ENCODE measurements at regions not wholly inside any gene's neighbourhood (a gene's known extent, or its start where the extent isn't known, plus 50 kb on each side); places are given as distances from the start of the nearest gene placed in this dataset.

DNA sequence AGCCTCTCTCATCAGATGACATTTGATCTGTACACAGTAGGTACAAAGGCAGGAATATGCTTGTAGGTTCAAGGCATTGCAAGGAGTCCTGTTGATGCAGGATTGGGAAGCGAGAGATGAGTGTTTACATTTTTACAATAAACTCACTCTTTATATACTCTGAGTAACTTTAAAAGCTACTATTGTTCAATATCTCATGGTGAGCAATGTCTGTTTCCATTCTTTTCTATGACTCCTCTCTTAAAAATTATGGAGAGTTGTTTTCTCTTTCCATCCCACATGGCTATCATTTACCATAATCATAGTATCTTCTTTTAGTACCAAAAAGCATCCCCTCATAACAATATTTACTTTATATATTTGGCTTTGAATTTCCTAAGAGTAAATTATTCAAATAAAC, 314.0 kb upstream of the CDIN1 start:
- DNase-seq (ENCODE audit: low spot score): no peak

DNA sequence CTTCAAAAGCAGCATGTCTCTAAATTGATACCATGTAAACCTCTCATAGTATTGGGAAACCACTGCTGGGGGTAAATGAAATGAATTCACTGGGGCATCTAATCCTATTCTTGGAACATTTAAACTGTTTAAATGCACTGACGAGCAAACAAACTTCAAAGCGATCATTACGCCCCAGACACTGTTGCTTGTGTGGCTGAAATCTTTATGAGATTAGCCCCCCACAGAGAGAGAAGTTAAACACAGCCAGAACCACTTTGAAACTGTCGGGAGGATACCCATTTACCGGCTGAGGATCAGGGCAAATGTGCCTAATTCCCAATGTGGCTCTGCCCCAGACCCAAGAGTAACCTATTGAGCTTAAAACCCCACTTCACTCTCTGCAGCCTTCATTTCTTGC, 308.4 kb upstream of the CDIN1 start:
- DNase-seq (ENCODE audit: low spot score): no peak

DNA sequence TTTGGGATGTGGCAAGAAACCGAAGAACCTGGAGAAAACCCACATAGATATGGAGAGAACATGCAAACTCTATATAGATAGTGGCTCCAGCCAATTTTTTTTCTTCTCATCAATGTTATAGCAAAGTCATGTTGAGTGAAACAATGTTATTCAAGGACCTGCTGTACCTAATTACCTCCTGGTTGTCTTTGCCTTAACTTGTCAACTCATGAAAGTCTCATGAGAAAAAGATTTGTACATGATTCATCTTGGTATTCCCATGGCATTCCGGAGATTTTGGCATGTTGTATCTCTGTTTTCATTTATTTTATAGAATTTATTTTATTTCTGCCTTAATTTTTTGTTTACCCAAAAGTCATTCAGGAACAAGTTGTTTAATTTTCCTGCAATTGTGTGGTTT, 303.8 kb upstream of the CDIN1 start:
- DNase-seq (ENCODE audit: low spot score): no peak

DNA sequence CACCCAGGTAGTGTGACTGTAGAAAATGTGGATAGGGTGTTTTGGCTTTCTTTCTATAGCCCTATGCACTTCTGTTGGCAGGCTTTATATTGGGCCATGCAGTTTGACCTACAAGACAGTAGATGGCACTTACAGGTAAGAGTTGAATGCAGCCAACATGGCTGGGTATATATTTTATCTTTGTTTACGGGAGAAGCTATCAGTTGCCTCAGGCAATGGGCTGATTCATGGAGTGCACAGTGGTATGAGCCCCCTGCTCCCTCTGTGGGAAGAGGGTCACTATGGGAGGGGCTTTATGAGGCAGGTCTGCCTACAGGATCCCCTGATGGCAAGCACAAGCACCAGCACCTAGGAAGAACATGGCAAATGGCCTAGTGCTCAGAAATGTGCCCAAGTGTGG, 301.2 kb upstream of the CDIN1 start:
- DNase-seq (ENCODE audit: low spot score): no peak

DNA sequence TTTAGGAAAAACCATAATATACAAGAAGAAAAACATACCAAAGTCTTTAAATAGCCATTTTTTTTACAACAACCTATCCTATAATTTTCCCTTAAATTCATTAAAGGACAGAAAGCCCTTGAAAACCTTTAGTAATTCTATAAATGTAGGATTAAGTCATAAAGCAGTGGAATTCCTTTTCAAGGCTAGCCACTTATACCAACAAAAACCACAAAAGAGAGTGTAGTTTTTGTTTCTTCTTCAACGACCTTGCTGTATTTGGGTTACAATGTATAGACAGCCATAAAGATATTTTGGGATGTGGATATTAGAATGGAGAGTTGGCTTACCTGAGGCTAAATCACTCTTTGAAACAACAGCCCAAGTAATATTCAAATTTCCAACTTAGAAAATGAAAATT, 296.6 kb upstream of the CDIN1 start:
- DNase-seq (ENCODE audit: low spot score): no peak

DNA sequence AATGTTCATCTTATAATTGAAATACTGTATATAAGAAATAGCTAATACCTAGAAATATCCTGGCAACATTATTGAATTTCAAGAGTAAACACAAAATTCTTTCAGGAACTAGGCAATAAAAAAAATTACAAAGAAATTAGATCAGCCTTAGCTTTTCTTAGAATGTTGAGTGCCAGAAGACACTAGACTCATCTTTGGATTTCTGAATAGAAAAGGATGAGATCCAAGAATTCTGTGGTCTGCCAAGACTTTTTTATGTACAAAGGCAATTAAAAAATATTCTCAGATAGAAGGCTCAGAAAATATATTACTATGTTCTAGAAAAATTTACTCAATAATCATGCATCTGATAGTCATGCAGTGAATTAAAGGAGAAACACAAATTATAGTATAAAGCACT, 294.5 kb upstream of the CDIN1 start:
- no peak for DNase-seq (ENCODE audit: low spot score)

DNA sequence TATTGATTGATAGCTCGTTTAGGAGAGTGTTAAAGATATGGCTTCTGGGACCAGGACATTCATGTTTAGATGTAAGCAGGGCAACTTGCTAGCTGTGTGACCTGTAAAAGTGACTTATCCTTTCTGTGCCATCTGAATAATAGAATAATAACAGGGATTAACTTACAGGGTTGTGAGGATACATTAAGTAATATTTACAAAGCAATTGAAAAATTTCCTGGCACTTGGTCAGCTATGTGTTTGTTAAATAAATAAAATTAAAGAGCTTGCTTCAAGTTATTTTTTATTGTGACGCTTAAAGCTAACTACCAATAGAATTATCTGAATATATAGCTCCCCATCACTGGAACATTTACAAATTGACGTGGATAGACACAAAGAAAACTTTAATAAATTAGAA, 287.9 kb upstream of the CDIN1 start:
- DNase-seq (ENCODE audit: low spot score): no peak

DNA sequence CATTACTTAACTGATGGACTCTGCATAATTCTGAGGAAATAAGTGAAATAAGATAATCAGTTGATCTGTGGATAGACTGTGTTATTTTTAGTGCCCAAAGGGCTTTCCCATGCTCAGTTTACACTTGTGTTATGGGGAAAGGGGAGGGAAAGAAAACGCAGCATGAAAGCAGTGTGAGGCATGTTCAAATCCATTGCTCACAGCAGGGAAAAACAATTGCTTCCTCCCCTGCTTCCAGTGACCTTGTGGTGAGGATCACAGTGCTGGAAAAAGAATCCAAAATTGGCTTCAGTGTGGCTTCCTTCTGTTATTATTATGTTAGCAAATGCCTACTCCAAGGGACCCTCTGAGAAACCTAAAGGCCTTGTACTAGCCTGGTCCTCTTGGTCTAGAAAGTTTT, 285.1 kb upstream of the CDIN1 start:
- no peak for DNase-seq (ENCODE audit: low spot score)

DNA sequence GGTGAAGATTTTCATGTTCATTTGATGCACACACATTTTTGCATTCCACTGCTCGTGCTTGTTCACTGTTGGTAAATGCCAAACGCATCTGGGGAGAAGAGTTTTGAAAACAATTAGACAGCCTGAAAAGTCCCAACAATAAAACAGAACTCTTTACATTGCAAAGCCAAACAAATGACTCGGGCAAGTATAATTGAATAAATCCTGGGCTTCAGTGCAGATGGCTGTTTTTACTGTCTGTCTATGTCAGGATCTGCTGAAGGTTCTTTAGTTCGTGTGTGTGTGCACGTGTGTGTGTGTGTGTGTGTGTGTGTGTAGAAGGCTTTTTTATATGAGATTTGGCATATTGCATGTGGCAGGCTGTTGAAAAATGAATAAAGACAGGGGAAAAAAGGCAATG, 277.5 kb upstream of the CDIN1 start:
- DNase-seq (ENCODE audit: low spot score): no peak

DNA sequence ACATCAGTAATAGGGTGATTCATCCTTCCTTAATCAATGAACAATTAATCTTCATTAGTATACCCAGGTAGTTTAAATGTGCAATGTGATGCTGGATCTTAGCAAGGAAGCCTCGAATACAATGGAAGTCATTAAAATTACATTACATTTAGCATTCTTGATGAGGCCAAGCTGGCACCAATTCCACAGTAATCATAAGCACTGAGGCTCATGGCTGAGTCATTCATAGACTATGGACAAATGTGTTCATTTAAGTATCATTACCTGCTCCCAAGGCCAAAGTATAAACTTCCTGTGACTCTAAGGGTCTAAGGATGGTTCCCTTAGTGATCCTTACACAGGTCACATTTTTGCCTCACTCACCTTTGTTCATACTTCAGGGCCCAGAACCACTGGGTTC, 266.4 kb upstream of the CDIN1 start:
- no peak for DNase-seq (ENCODE audit: low spot score)

DNA sequence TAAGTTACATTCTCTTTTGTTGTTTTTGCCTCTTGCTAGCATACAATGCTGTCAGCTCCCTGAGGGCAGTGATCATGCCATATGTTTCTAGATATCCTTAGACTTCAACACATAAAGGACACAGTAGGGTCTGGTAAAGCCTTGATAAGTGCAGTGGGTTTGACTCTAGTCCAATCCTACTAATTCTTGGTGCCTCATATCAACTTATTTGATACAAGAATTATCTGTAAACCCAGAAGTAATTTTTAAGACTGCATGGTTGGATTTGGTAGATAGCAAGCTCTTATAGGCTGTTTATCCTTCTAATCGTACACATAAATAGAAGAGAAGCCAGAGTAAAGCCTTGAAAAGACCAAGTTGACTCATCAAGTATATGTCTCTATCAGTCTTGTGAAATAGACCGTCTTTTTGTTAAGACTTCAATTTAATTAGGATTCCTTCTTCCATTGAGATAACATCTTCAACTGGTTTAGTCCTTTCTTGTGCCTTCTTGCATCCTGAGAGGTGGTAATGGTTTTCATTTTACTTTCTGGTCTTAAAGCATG, 265.6 kb upstream of the CDIN1 start:
- no peak for DNase-seq (ENCODE audit: low spot score)

DNA sequence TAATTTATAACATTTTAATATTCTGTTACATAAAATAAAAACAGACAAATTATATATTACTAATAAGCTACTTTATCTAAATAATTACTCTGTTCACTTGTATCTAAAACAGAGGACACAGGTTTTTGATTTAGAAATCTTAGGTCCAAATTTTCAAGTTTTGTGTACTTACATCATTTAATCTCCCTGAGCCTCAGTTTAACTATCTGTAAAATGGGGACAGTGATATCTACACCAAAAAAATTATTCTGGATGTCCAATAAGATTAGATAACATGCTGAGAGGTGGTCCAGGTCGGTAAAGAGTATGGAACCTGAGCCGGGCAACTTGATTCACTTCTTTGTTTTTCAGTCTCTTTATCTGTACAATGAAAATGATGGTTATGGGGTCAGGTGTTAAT, 263.8 kb upstream of the CDIN1 start:
- DNase-seq (ENCODE audit: low spot score): no peak

DNA sequence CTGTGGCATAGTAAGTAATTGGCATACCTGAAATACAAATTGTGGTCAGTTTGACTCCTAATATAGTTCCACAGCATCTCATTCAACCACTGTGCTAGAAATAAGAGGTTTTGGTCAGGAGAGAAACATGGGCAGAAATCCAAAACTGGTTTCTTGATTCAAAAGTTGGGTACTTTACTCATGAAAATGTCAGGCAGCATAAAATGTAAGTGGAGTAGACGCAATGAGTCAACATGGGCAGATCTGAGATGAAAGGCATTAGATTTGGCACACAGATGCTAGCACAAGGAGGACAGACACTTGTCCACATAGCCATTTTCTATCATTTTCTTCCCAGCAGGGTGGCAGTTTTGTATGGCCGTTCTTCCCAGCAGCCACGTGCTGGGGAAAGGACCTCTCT, 255.8 kb upstream of the CDIN1 start:
- no peak for DNase-seq (ENCODE audit: low spot score)

DNA sequence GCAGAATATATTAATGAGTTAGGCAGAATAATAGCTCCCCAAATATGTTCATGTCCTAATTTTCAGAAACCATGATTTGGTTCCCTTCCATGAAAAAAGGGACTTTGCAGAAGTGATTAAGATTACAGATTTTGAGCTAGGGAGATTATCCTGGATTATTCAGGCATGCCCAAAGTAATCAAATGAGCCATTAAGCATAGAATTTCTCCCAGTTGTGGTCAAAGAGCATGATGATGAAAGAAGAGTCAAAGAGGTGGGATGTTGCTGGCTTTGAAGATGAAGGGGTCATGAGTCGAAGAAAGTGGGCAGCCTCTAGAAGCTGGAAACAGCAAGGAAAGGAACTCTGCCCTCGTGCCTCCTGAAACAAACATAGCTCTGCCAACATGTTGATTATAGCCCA, 254.2 kb upstream of the CDIN1 start:
- DNase-seq (ENCODE audit: low spot score): no peak

DNA sequence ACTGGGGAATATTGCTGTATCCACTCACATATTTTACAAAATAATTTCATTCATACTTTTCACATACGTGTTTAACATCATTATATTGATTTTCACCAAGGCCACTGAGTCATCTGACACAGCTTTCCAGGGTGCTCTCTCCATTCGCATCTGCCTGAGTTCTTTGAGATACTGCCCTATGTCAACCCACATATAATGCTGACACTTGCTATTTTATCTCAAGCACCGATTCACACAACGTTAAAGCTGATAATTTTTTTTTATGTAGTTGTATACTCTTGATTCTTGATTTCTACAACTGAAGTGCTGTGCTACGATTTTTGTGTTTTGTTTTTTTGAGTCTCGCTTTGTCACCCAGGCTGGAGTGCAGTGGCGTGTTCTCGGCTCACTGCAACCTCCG, 249.8 kb upstream of the CDIN1 start:
- no peak for DNase-seq (ENCODE audit: low spot score)

DNA sequence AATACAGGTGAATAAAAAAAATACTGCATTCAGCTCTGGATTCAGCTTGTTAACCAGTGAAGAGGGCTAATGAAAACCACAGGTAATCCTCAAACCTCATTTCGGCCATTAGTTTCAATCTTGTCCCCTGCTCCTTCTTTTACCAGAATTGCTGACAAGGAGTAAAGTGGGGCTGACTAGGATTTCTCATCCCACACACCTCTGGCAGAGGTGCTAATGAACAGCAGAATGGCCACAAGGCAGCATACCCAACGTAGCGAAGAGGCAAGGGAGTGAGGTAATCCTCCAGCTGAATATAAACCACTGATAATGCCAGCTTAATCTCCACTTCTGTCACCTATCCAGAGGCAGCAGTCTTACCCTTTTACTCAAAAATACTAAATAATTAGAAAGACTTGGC, 248.8 kb upstream of the CDIN1 start:
- no peak for DNase-seq (ENCODE audit: low spot score)

DNA sequence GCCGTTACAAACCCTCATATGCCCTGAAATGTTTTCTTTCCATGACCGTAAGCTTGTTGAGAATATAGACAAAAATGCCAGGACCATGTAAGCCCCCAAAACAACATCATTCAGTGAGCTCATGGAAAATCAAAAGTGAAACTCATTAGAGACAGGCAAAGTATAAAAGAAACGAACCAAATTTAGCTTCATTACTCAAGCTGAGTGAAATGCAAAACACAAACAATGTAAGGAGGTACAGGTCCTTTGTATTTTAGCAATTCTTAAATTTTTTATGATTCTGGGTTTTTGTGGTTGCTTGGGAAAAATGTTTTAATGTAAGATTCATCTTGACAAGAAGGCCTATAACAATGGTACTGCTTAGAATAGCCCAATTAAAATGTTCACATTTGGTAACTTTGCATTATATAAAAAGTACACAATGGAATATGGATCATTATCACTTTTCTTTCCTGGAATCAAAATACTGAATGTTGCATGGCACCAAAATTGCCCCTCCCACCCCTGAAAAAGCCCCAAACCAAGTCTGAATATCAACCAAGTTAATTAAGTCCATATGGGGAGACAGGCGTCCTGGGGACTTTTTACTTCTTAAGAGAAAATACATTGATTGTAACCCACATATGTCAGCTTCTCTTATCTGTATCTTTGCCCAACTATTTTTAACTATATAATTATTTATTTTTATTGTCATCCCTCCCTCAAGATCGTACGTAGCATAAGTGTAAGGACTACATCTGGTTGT, 247.7 kb upstream of the CDIN1 start:
- DNase-seq (ENCODE audit: low spot score): no peak

DNA sequence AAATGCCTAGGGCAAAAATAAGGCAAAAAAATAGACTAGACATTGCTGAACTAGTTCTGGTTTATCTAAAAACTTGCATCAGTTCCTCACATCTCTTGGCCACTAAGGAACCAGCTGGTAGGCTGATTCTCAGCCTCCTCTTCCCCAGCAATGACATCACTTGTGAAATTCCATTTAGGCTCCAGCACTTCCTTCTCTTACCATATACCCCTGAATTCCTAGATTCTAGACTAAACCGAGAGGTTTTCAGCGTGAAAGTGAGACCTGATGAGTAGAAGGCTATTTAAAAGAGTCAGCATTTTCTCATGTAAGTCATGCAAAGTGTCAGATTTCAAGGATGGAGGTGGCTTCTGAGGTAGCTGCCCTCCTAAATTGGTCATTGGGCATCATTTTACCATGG, 247.1 kb upstream of the CDIN1 start:
- no peak for DNase-seq (ENCODE audit: low spot score)

DNA sequence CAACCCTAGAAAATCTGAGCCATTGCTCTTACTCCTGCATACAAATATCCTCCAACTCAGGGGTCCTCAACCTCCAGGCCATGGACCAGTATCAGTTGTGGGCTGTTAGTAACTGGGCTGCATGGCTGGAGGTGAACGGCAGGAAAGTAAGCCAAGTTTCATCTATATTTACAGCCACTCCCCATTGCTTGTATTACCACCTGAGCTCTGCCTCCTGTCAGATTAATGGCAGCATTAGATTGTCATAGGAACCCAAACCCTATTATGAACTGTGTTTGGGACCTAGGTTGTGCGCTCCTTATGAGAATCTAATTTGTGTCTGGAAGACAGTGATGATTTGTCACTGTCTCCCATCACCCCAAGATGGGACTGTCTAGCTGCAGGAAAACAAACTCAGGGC, 246.5 kb upstream of the CDIN1 start:
- DNase-seq (ENCODE audit: low spot score): no peak

DNA sequence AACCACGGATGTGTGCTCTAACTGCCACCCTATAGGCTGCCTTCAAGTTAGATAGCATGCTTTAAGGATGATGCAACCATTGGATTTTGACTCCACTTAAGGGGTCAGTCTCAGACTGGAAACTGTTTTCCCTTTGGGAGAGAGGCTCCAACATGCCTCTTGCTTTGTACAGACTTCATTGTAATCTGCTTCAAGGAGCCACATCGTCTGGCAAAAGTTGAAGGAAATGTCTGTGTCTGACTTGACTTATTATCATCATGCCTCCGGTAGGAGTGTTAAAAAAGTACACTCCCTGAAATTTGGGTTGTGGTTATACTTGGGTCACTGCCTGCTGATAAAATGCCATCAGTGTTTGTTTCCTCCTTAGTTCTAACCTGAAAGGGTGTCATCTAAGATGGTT, 245.4 kb upstream of the CDIN1 start:
- no peak for DNase-seq (ENCODE audit: low spot score)

DNA sequence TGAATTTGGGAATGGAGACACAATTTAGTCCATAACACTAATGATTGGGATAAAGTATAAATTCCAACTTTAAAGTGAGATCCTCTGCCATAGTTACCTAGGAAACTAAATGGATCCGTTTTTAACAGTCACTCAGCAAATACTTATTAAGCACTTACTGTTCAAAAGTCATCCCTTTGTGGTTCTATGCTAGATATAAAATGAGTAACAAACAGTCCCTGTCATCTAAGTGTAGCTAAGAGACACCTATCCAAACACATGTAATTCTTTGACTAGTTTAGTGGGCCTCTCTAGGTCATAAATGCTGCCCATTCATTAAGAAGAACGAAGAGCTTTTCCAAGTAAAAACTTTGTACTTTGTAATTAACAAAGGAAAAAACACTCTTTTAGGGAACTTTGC, 244.2 kb upstream of the CDIN1 start:
- no peak for DNase-seq (ENCODE audit: low spot score)

DNA sequence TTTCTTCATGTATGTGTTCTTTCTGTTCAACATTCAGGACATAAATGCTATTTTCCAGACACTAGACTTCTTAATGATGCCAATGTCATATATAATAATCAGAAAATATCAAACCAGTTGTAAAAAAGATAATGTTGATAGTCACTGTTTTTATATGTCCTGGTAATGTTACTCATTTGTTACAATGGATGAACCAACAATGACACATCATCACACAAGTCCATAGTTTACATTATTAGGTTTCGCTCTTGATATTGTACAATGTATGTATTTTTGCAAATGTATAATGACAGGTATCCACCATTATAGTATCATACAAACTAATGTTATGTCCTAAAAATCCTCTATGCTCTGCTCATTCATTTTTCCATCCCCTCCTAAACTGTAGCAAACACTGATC, 243.8 kb upstream of the CDIN1 start:
- no peak for DNase-seq (ENCODE audit: low spot score)

DNA sequence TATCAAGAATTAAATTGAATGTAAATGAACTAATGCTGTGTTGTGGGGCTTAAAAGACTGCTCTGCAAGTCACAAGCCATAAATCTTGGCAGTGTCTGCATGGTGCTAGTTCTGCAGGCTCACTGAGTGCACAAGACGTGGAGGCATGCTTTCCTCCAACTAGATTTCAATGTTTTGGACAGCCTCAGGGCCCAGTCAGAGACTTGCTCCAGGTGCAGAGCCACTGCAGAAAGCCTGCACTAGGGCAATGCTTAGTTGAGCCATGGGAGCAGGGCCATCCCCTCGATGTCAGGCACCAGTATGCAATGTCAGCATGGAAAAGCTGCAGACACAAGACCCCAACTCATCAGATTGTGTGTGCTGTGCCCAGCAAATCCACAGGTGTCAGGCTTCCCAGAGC, 234.5 kb upstream of the CDIN1 start:
- DNase-seq (ENCODE audit: low spot score): no peak

DNA sequence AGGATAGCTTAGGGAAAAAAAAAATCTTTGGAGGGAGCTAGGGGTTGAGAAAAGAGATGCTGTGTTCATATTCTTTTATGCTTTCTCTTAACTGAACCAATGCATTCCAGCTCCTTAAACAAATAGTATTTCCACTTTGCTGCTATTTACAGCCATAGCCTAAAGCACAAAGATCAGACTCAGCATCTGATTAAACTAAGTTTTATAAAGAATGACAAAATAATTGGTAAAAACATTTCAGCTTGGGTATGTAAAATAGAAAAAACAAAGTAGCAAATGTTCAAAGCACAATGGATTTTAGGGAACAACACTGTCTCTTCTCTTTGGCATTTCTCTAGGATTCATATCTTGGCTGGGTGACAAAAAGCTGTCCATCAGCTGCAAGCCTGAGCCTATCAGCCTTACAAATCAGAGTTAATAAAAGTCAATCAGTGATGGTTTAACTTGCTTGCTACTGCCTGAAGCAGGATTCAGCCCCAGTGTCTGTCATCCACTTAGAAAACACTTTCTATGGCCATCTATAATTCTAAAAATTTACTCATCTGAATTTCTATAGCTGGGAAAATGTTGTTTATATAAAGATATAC, 232.1 kb upstream of the CDIN1 start:
- no peak for DNase-seq (ENCODE audit: low spot score)
